ENCODE measurements at regions not wholly inside any gene's neighbourhood (a gene's known extent, or its start where the extent isn't known, plus 50 kb on each side); places are given as distances from the start of the nearest gene placed in this dataset.

DNA sequence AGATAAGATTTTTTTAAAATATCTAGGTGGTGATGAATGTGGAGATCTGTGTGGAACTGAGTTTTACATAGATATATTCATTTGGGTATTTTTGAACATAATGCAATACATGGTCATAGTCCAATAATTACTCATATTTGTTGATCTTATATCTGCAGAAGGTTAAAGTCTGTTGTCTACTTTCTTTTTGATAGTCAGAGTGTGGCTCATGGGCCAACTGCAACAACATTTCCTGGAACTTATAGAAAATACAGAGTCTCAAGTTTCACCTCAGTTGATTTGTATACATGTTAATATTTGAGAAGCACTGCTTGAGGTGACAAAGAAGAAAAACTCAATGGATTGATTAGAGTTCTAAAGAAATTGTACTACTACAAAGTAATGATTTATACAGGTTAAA lies 408.4 kb downstream of the ARAP2 start:
- no peaks in the 10 kb centered on the region for H3K9me3 ChIP-seq
- H3K4me1 ChIP-seq (replicated peaks), result no peaks in the 10 kb centered on the region
- no peaks in the 10 kb centered on the region for H3K27me3 ChIP-seq (replicated peaks; ENCODE audit: insufficient read depth)
- TF ChIP-seq POLR2A (IDR thresholded peaks at IDR 0.05), result no peak
- no peak for TF ChIP-seq POLR2AphosphoS5 (IDR thresholded peaks at IDR 0.05)
- TF ChIP-seq, protein P1, sequence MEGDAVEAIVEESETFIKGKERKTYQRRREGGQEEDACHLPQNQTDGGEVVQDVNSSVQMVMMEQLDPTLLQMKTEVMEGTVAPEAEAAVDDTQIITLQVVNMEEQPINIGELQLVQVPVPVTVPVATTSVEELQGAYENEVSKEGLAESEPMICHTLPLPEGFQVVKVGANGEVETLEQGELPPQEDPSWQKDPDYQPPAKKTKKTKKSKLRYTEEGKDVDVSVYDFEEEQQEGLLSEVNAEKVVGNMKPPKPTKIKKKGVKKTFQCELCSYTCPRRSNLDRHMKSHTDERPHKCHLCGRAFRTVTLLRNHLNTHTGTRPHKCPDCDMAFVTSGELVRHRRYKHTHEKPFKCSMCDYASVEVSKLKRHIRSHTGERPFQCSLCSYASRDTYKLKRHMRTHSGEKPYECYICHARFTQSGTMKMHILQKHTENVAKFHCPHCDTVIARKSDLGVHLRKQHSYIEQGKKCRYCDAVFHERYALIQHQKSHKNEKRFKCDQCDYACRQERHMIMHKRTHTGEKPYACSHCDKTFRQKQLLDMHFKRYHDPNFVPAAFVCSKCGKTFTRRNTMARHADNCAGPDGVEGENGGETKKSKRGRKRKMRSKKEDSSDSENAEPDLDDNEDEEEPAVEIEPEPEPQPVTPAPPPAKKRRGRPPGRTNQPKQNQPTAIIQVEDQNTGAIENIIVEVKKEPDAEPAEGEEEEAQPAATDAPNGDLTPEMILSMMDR (IDR thresholded peaks at IDR 0.05), result no peak
- intact Hi-C loops (cut with DNase I), result no loop called here
- H3K27ac ChIP-seq, result no peak overlapping the region
- DNase-seq (ENCODE audit: low spot score), result no peak
- no peaks in the 10 kb centered on the region for H3K36me3 ChIP-seq
- no peak overlapping the region for H3K4me3 ChIP-seq

DNA sequence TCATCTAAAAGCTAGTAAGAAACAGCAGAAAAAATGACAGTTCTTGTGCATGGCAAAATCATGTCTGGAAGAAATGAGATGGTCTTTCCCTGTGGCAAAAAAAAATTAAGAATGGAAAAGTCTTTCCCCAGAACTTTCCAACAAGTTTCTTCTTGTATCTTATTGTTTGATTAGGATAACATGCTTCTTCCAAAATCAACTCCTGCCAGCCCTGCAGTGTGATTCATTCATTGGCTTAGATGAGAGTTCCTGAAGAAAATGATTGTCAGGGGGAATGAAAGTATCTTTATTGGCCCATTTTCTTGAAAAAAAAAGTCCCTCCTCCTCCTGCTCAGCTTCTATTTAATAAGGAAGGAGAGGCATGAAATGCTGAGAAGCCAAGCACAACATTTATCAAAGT lies 407.7 kb downstream of the ARAP2 start:
- no peaks in the 10 kb centered on the region for H3K36me3 ChIP-seq
- DNase-seq (ENCODE audit: low spot score), result no peak
- H3K27ac ChIP-seq, result no peak overlapping the region
- intact Hi-C loops (cut with DNase I), result no loop called here
- TF ChIP-seq, protein P1 (IDR thresholded peaks at IDR 0.05), result no peak
- TF ChIP-seq POLR2AphosphoS5 (IDR thresholded peaks at IDR 0.05) (no peak), POLR2A (IDR thresholded peaks at IDR 0.05) (no peak)
- no peaks in the 10 kb centered on the region for H3K4me1 ChIP-seq (replicated peaks)
- H3K4me3 ChIP-seq, result no peak overlapping the region
- no peaks in the 10 kb centered on the region for H3K9me3 ChIP-seq
- H3K27me3 ChIP-seq (replicated peaks; ENCODE audit: insufficient read depth), result no peaks in the 10 kb centered on the region

DNA sequence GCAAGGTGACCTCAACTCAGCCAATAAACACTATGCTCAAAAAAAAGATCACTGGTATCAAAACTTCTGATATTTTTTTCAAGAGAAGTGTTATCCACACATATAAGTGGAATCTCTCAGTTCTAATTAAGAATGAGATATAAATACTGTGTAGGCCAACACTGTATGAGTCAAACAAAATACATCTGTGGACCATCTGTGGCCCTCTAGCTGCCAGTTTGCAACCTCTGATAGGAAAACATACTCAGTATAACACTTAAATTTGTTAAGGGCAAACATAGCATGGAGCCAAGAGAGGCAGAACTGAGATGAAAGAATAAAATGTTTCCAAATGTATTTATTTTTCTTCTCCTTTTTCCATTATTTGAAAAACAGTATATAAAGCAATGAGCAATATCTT lies 377.3 kb downstream of the ARAP2 start:
- Histone ChIP-seq H3K9me3 (no peaks in the 10 kb centered on the region), H3K36me3 (no peaks in the 10 kb centered on the region), H3K27ac (no peak overlapping the region), H3K4me1 (replicated peaks) (no peaks in the 10 kb centered on the region), H3K27me3 (replicated peaks; ENCODE audit: insufficient read depth) (no peaks in the 10 kb centered on the region), H3K4me3 (no peak overlapping the region)
- no peak for DNase-seq (ENCODE audit: low spot score)
- TF ChIP-seq POLR2AphosphoS5 (IDR thresholded peaks at IDR 0.05) (no peak), POLR2A (IDR thresholded peaks at IDR 0.05) (no peak)
- TF ChIP-seq, protein P1 (IDR thresholded peaks at IDR 0.05), result no peak
- intact Hi-C loops (cut with DNase I), result no loop called here

DNA sequence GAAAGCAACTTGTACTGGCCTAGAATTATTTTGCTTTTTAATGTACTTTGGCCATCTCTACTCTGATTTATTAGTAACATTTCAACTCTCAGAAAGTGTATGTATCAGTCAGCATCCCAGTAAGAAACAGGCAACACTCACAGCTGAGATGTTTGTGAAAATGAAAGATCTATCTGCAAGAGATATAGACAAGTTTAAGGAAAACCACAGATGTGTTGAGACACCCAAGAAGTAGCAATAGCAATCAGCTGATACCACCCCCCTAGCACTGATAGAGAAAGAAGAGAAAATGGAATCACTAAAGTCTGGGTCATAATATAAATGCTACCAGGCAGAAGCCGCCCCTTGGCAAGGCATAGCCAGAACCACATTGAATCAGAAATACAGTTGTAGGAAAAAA lies 372.0 kb downstream of the ARAP2 start:
- Histone ChIP-seq H3K4me3 (no peak overlapping the region), H3K36me3 (no peaks in the 10 kb centered on the region), H3K4me1 (replicated peaks) (no peaks in the 10 kb centered on the region), H3K27ac (no peak overlapping the region), H3K27me3 (replicated peaks; ENCODE audit: insufficient read depth) (no peaks in the 10 kb centered on the region), H3K9me3 (no peaks in the 10 kb centered on the region)
- TF ChIP-seq, protein P1 (IDR thresholded peaks at IDR 0.05), result no peak
- no peak for TF ChIP-seq POLR2AphosphoS5 (IDR thresholded peaks at IDR 0.05)
- TF ChIP-seq POLR2A (IDR thresholded peaks at IDR 0.05), result no peak
- intact Hi-C loops (cut with DNase I), result no loop called here
- WGBS, result 80% methylated on average over 1 of the region's 1 CpG
- DNase-seq (ENCODE audit: low spot score), result no peak

DNA sequence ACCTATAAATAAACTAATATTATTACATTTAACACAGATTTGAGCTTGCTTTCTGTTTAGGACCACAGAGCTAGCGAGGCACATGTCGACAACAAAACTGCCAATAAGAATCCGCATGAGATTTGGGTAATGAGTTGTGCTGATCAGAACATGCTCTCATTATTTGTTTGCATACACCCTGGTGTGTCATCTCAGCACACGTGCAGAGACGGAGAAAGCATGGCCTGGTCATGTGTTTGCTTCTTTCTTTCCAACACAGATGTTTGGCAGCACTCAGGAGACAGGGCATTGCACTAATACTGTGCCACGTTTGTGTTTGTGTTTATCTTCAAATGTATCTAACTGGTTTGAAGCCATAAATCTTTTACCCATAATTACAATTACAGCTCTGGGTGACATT lies 364.8 kb downstream of the ARAP2 start:
- 63% methylated on average over 6 of the region's 6 CpGs for WGBS
- Histone ChIP-seq H3K4me3 (no peak overlapping the region), H3K4me1 (replicated peaks) (no peaks in the 10 kb centered on the region), H3K36me3 (no peaks in the 10 kb centered on the region), H3K9me3 (no peaks in the 10 kb centered on the region), H3K27ac (no peak overlapping the region), H3K27me3 (replicated peaks; ENCODE audit: insufficient read depth) (no peaks in the 10 kb centered on the region)
- intact Hi-C loops (cut with DNase I), result no loop called here
- no peak for TF ChIP-seq POLR2A (IDR thresholded peaks at IDR 0.05)
- TF ChIP-seq POLR2AphosphoS5 (IDR thresholded peaks at IDR 0.05), result no peak
- TF ChIP-seq, protein P1 (IDR thresholded peaks at IDR 0.05), result no peak
- DNase-seq (ENCODE audit: low spot score), result no peak
